Fibroblast of pulmonary artery (primary cell): ENCODE measurements at regions not wholly inside any gene's neighbourhood (a gene's known extent, or its start where the extent isn't known, plus 50 kb on each side); places are given as distances from the start of the nearest gene placed in this dataset.

Experiments
- DNase-seq: peaks from one replicate; pipeline ENCODE4 v3.0.0-alpha.2; 2010; ENCODE audit warnings: low read depth
- H3K4me3 ChIP-seq: replicated peaks from 2 replicates; pipeline ENCODE4 v1.5.1; 2011; ENCODE audit warnings: low read depth, mild to moderate bottlenecking, control low read depth, low read length, moderate library complexity
- CTCF ChIP-seq: IDR thresholded peaks from 2 replicates; pipeline ENCODE4 v1.5.1; 2011; ENCODE audit warnings: mild to moderate bottlenecking, control low read depth, low read length, inconsistent platforms; ENCODE audit errors: missing control alignments

- no peak for DNase-seq
- H3K4me3 ChIP-seq, result no peak overlapping the region
- TF ChIP-seq CTCF, result no peak
Measured at GRCh38 chr18:38963943-38964660, 1398.5 kb upstream of the CELF4 start.

GRCh38 chr18:38961880-38962279 is 1396.3 kb upstream of the CELF4 start:
- TF ChIP-seq CTCF, result no peak
- no peak overlapping the region for H3K4me3 ChIP-seq
- no peak for DNase-seq

- TF ChIP-seq CTCF, result no peak
- DNase-seq, result no peak
- no peak overlapping the region for H3K4me3 ChIP-seq
Measured at GRCh38 chr18:38957736-38958135, 1392.1 kb upstream of the CELF4 start.

GRCh38 chr18:38956068-38956467 is 1390.5 kb upstream of the CELF4 start:
- DNase-seq, result no peak
- TF ChIP-seq CTCF, result no peak
- no peak overlapping the region for H3K4me3 ChIP-seq

GRCh38 chr18:38951633-38952032 is 1386.0 kb upstream of the CELF4 start:
- DNase-seq, result no peak
- TF ChIP-seq CTCF, result no peak
- no peak overlapping the region for H3K4me3 ChIP-seq

GRCh38 chr18:38948436-38948835 is 1382.8 kb upstream of the CELF4 start:
- DNase-seq, result no peak

More at GRCh38 chr18:38948436-38948835, 1382.8 kb upstream of the CELF4 start:
- no peak for TF ChIP-seq CTCF
- no peak overlapping the region for H3K4me3 ChIP-seq
